H1 (cell line): ENCODE measurements at regions not wholly inside any gene's neighbourhood (a gene's known extent, or its start where the extent isn't known, plus 50 kb on each side); places are given as distances from the start of the nearest gene placed in this dataset.

ENCODE experiments used
- CBX5 ChIP-seq: fragments of 300-800, 300-1000 bp; sonication (generic); IDR thresholded peaks from 2 replicates; pipeline ENCODE4 v1.7.1; 2016; ENCODE audit warnings: antibody characterized with exemption, low read length, low read depth
- CREB1 ChIP-seq: IDR thresholded peaks from 2 replicates; pipeline ENCODE4 v1.6.1; 2012; ENCODE audit warnings: inconsistent platforms
- CTBP2 ChIP-seq: IDR thresholded peaks from 2 replicates; pipeline ENCODE4 v1.7.0; 2011; ENCODE audit warnings: borderline replicate concordance, mild to moderate bottlenecking, moderate library complexity, mixed read lengths, low read length; ENCODE audit not compliant: insufficient read depth, insufficient read length
- GABPA ChIP-seq: IDR thresholded peaks from 2 replicates; pipeline ENCODE4 v1.6.1; 2011; ENCODE audit warnings: mild to moderate bottlenecking, low read length, moderate library complexity, borderline replicate concordance; ENCODE audit not compliant: insufficient read depth
- KDM4A ChIP-seq: IDR thresholded peaks from one replicate; pipeline ENCODE4 v1.7.1; 2012; ENCODE audit warnings: low read depth, mild to moderate bottlenecking, moderate library complexity, low read length, inconsistent platforms; ENCODE audit not compliant: severe bottlenecking
- POLR2AphosphoS5 ChIP-seq: IDR thresholded peaks from 2 replicates; pipeline ENCODE4 v1.6.1; 2011; ENCODE audit warnings: low read depth, low read length
- POU5F1 ChIP-seq: IDR thresholded peaks from 2 replicates; pipeline ENCODE4 v1.6.1; 2011; ENCODE audit warnings: low read depth, mild to moderate bottlenecking, low read length, moderate library complexity
- RNF2 ChIP-seq: fragments of 200-900, 300-1000 bp; sonication (generic); IDR thresholded peaks from 2 replicates; pipeline ENCODE4 v1.7.1; 2016; ENCODE audit warnings: borderline replicate concordance, low read depth, mild to moderate bottlenecking, antibody characterized with exemption, low read length; ENCODE audit not compliant: poor library complexity, severe bottlenecking; ENCODE audit errors: missing control alignments
- RXRA ChIP-seq: IDR thresholded peaks from 2 replicates; pipeline ENCODE4 v1.6.1; 2011; ENCODE audit warnings: low read depth, mild to moderate bottlenecking, low read length, moderate library complexity; ENCODE audit not compliant: insufficient read depth
- SIX5 ChIP-seq: IDR thresholded peaks from 2 replicates; pipeline ENCODE4 v1.6.1; 2011; ENCODE audit warnings: mild to moderate bottlenecking, low read depth, low read length
- TAF1 ChIP-seq: IDR thresholded peaks from 2 replicates; pipeline ENCODE4 v1.6.1; 2011; ENCODE audit warnings: mild to moderate bottlenecking, low read depth, low read length
- TEAD4 ChIP-seq: IDR thresholded peaks from 2 replicates; pipeline ENCODE4 v1.6.1; 2012; ENCODE audit warnings: low read depth, low read length, inconsistent platforms, mixed read lengths
- ZNF274 ChIP-seq: IDR thresholded peaks from 2 replicates; pipeline ENCODE4 v1.7.0; 2012; ENCODE audit warnings: low read length, borderline replicate concordance; ENCODE audit errors: extremely low read depth

DNA sequence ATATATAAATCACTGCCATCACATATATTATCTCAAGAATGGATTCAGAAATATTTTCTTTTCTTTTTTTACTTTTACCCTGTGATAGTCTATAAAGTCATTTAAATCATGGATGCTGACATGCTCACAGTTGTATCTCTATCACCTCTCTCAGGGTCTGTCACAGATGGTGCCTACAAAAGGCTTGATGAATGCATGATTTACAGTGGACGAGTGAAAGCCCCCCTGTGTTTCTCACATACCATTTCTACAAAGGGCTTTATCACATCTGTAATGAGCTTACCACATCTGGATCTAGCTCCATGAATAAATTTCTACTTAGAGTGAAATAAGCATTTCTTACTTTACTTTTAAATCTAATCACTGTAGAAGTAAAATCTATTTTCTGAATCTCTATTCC, 121.4 kb upstream of the CARD18 start (continued):
- TF ChIP-seq GABPA: no peak
- TF ChIP-seq CTBP2: no peak
- TF ChIP-seq RNF2: no peak
- TF ChIP-seq TAF1: no peak
- no peak for TF ChIP-seq CREB1
- no peak for TF ChIP-seq POLR2AphosphoS5
- no peak for TF ChIP-seq RXRA
- no peak for TF ChIP-seq KDM4A
- TF ChIP-seq TEAD4: no peak
- no peak for TF ChIP-seq POU5F1
- TF ChIP-seq CBX5: no peak
- TF ChIP-seq ZNF274: no peak
- no peak for TF ChIP-seq SIX5
